SK-N-SH (cell line): ENCODE measurements at regions not wholly inside any gene's neighbourhood (a gene's known extent, or its start where the extent isn't known, plus 50 kb on each side); places are given as distances from the start of the nearest gene placed in this dataset.

Experiments
- EZH2phosphoT487 ChIP-seq: fragments of 200-600 bp; sonication (generic); IDR thresholded peaks from 2 replicates; pipeline ENCODE4 v1.6.1; 2017; ENCODE audit warnings: low read depth, mixed run types, mild to moderate bottlenecking, antibody characterized with exemption, moderate library complexity, borderline replicate concordance
- FOXJ3 ChIP-seq: sonication (generic); formaldehyde crosslinking; IDR thresholded peaks from 2 replicates; pipeline ENCODE4 v1.5.1; 2020; ENCODE audit warnings: mild to moderate bottlenecking, missing genetic modification reagents
- JUND ChIP-seq: IDR thresholded peaks from 2 replicates; pipeline ENCODE4 v1.4.0; 2012
- RAD21 ChIP-seq: IDR thresholded peaks from 2 replicates; pipeline ENCODE4 v1.6.1; 2012; ENCODE audit warnings: mild to moderate bottlenecking, low read length
- TF ChIP-seq, protein P1 (sequence below): IDR thresholded peaks from 2 replicates; pipeline ENCODE4 v1.4.0; 2012; ENCODE audit warnings: low read depth
- TF ChIP-seq, protein P2 (sequence below): fragments of 200-600 bp; sonication (generic); IDR thresholded peaks from 2 replicates; pipeline ENCODE4 v1.6.1; 2017; ENCODE audit warnings: antibody characterized with exemption, mild to moderate bottlenecking, moderate library complexity

DNA sequence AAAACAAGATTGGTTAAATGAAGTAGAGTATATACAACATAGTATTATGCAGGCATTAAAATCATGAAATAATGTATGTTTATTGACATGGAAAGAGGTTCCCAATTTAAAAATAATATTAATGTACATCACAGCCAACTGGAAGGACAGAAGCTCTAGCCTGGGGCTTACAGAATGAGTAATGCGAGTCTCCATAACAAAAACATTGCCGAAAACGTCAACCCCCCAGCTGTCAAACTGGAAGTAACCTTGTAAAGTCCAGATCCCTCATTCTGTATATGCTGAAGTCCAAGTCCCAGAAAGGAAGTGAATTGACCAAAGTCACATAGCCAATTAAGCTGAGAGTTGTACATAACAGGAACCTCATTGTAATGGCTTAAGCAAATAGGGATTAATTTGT lies 128.7 kb upstream of the ECI2 start:
- TF ChIP-seq FOXJ3 (CRISPR knock-in tag), result no peak
- TF ChIP-seq, protein P1, sequence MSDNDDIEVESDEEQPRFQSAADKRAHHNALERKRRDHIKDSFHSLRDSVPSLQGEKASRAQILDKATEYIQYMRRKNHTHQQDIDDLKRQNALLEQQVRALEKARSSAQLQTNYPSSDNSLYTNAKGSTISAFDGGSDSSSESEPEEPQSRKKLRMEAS, result no peak
- TF ChIP-seq, protein P2, sequence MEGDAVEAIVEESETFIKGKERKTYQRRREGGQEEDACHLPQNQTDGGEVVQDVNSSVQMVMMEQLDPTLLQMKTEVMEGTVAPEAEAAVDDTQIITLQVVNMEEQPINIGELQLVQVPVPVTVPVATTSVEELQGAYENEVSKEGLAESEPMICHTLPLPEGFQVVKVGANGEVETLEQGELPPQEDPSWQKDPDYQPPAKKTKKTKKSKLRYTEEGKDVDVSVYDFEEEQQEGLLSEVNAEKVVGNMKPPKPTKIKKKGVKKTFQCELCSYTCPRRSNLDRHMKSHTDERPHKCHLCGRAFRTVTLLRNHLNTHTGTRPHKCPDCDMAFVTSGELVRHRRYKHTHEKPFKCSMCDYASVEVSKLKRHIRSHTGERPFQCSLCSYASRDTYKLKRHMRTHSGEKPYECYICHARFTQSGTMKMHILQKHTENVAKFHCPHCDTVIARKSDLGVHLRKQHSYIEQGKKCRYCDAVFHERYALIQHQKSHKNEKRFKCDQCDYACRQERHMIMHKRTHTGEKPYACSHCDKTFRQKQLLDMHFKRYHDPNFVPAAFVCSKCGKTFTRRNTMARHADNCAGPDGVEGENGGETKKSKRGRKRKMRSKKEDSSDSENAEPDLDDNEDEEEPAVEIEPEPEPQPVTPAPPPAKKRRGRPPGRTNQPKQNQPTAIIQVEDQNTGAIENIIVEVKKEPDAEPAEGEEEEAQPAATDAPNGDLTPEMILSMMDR, result no peak
- no peak for TF ChIP-seq JUND
- no peak for TF ChIP-seq RAD21
- no peak for TF ChIP-seq EZH2phosphoT487
